Large intestine (tissue), 3 donors: ENCODE measurements at regions not wholly inside any gene's neighbourhood (a gene's known extent, or its start where the extent isn't known, plus 50 kb on each side); places are given as distances from the start of the nearest gene placed in this dataset.
"Not testable (repeated sequence)": the region's sequence is repeated elsewhere in the genome, so short reads cannot be mapped to it uniquely, and the experiment has no call there.

Experiments used
- DNase-seq, 2 donors: peaks; one replicate each; pipeline versions ENCODE4 v3.0.0 to v3.0.0-alpha.2; 2013
- H3K27ac ChIP-seq: one replicate; pipeline ENCODE4 v1.5.1; 2013; ENCODE audit warnings: low read length
- H3K27me3 ChIP-seq: 2 replicates; pipeline ENCODE4 v1.6.1; 2013; ENCODE audit warnings: low read length; ENCODE audit not compliant: control insufficient read depth, insufficient read depth
- H3K36me3 ChIP-seq: 2 replicates; pipeline ENCODE4 v1.6.1; 2013; ENCODE audit warnings: low read length; ENCODE audit not compliant: control insufficient read depth, insufficient read depth
- H3K4me1 ChIP-seq: one replicate; pipeline ENCODE4 v1.6.1; 2013; ENCODE audit warnings: low read length; ENCODE audit not compliant: control insufficient read depth, insufficient read depth
- H3K4me3 ChIP-seq: one replicate; pipeline ENCODE4 v1.5.1; 2013; ENCODE audit warnings: low read length
- H3K9me3 ChIP-seq: one replicate; pipeline ENCODE4 v1.6.1; 2013; ENCODE audit warnings: mild to moderate bottlenecking, low read depth, low read length, moderate library complexity; ENCODE audit not compliant: control insufficient read depth
- WGBS: methylation state at CpG from one replicate; pipeline ENCODE4 v1.1.5; 2013; ENCODE audit warnings: low lambda C conversion rate; ENCODE audit not compliant: insufficient coverage; 5-methylcytosine and 5-hydroxymethylcytosine counted together

GRCh38 chr20:23144856-23145255 lies 58.7 kb upstream of the CD93 start:
- no peak overlapping the region for H3K4me3 ChIP-seq
- no peaks in the 10 kb centered on the region for H3K36me3 ChIP-seq
- H3K9me3 ChIP-seq, result no peaks in the 10 kb centered on the region
- DNase-seq, result no peak
- WGBS, result 100% methylated on average over 2 of the region's 7 CpGs
- H3K27ac ChIP-seq, result no peak overlapping the region
- no peaks in the 10 kb centered on the region for H3K4me1 ChIP-seq
- H3K27me3 ChIP-seq, result no peaks in the 10 kb centered on the region

- Histone ChIP-seq H3K36me3 (no peaks in the 10 kb centered on the region), H3K4me1 (no peaks in the 10 kb centered on the region), H3K9me3 (no peaks in the 10 kb centered on the region), H3K27me3 (no peaks in the 10 kb centered on the region), H3K4me3 (no peak overlapping the region), H3K27ac (no peak overlapping the region)
- WGBS, result no CpG with 5 or more reads among the region's 8 CpGs
- no peak for DNase-seq
These were observed 58.0 kb upstream of the CD93 start for GRCh38 chr20:23143986-23144690.

GRCh38 chr20:23143098-23143497 lies 57.0 kb upstream of the CD93 start:
- DNase-seq, result no peak
- H3K4me1 ChIP-seq, result no peaks in the 10 kb centered on the region
- no peaks in the 10 kb centered on the region for H3K27me3 ChIP-seq
- H3K27ac ChIP-seq, result no peak overlapping the region
- H3K9me3 ChIP-seq, result no peaks in the 10 kb centered on the region
- no CpG with 5 or more reads among the region's 5 CpGs for WGBS
- H3K4me3 ChIP-seq, result no peak overlapping the region
- no peaks in the 10 kb centered on the region for H3K36me3 ChIP-seq

GRCh38 chr20:23142162-23143050 lies 56.3 kb upstream of the CD93 start:
- no peaks in the 10 kb centered on the region for H3K36me3 ChIP-seq

GRCh38 chr20:23141450-23142161 lies 55.5 kb upstream of the CD93 start:
- Histone ChIP-seq H3K27me3 (no peaks in the 10 kb centered on the region), H3K27ac (no peak overlapping the region), H3K4me1 (no peaks in the 10 kb centered on the region)

More at GRCh38 chr20:23142162-23143050, 56.3 kb upstream of the CD93 start:
- Histone ChIP-seq H3K4me1 (no peaks in the 10 kb centered on the region), H3K27me3 (no peaks in the 10 kb centered on the region), H3K9me3 (no peaks in the 10 kb centered on the region), H3K4me3 (no peak overlapping the region), H3K27ac (no peak overlapping the region)
- 100% methylated on average over 3 of the region's 16 CpGs for WGBS
- DNase-seq, result no peak

GRCh38 chr20:23140991-23141390 lies 54.9 kb upstream of the CD93 start:
- no peak overlapping the region for H3K27ac ChIP-seq

More at GRCh38 chr20:23141450-23142161, 55.5 kb upstream of the CD93 start:
- Histone ChIP-seq H3K9me3 (no peaks in the 10 kb centered on the region), H3K36me3 (no peaks in the 10 kb centered on the region), H3K4me3 (no peak overlapping the region)
- no peak for DNase-seq
- WGBS, result no CpG with 5 or more reads among the region's 10 CpGs

GRCh38 chr20:23139984-23140383 lies 53.9 kb upstream of the CD93 start:
- H3K27ac ChIP-seq, H3K4me3 ChIP-seq, H3K4me1 ChIP-seq, DNase-seq, H3K9me3 ChIP-seq, H3K36me3 ChIP-seq, H3K27me3 ChIP-seq: not testable (repeated sequence)
- WGBS, result no CpG with 5 or more reads among the region's 1 CpG

More at GRCh38 chr20:23140991-23141390, 54.9 kb upstream of the CD93 start:
- Histone ChIP-seq H3K36me3 (no peaks in the 10 kb centered on the region), H3K9me3 (no peaks in the 10 kb centered on the region), H3K4me1 (no peaks in the 10 kb centered on the region), H3K4me3 (no peak overlapping the region), H3K27me3 (no peaks in the 10 kb centered on the region)
- no peak for DNase-seq
- WGBS, result no CpG with 5 or more reads among the region's 5 CpGs

GRCh38 chr20:23139524-23139923 lies 53.4 kb upstream of the CD93 start:
- H3K4me3 ChIP-seq, result no peak overlapping the region
- no peak overlapping the region for H3K27ac ChIP-seq
- no peaks in the 10 kb centered on the region for H3K9me3 ChIP-seq
- no peak for DNase-seq
- H3K36me3 ChIP-seq, result no peaks in the 10 kb centered on the region
- H3K27me3 ChIP-seq, result no peaks in the 10 kb centered on the region
- WGBS, result no CpG with 5 or more reads among the region's 8 CpGs
- no peaks in the 10 kb centered on the region for H3K4me1 ChIP-seq

- no peaks in the 10 kb centered on the region for H3K36me3 ChIP-seq
- H3K9me3 ChIP-seq, result no peaks in the 10 kb centered on the region
- no peak overlapping the region for H3K4me3 ChIP-seq
- H3K4me1 ChIP-seq, result no peaks in the 10 kb centered on the region
- 80% methylated on average over 1 of the region's 3 CpGs for WGBS
- H3K27ac ChIP-seq, result no peak overlapping the region
- no peak for DNase-seq
- no peaks in the 10 kb centered on the region for H3K27me3 ChIP-seq
These were observed 52.6 kb upstream of the CD93 start for GRCh38 chr20:23138682-23139081.

GRCh38 chr20:23138226-23138625 lies 52.1 kb upstream of the CD93 start:
- H3K27ac ChIP-seq, result no peak overlapping the region
- no peak overlapping the region for H3K4me3 ChIP-seq
- DNase-seq, result no peak
- H3K4me1 ChIP-seq, result no peaks in the 10 kb centered on the region
- no peaks in the 10 kb centered on the region for H3K27me3 ChIP-seq
- no CpG with 5 or more reads among the region's 3 CpGs for WGBS
- no peaks in the 10 kb centered on the region for H3K36me3 ChIP-seq
- H3K9me3 ChIP-seq, result no peaks in the 10 kb centered on the region
